ENCODE measurements at regions not wholly inside any gene's neighbourhood (a gene's known extent, or its start where the extent isn't known, plus 50 kb on each side); places are given as distances from the start of the nearest gene placed in this dataset.

DNA sequence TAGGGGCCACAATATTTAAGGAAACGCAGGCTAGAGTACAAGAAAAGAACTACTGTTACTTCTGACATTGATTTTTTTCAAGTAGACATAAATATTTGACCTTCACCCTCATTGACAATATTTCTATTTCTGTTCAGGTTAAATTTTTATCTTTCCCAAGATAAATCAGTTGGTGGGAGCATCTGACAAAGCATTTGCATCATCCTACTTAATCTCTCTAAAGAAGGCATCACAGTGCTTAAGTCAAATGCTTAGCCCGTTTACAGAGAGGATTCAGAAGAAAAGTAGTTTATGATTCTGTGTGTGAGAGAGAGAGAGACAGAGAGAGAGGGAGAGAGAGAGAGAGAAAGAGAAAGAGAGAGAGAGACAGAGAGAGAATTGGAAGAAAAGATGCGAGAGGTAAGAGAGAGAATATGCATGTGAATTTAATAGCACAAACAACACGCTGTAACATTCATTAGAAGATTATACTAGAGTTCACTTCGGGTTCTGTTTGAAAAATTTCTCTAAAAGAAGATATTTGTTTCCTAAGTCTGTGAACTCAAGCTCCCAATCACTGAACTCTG lies 1093.3 kb upstream of the CDH6 start:
- TF ChIP-seq, protein P1, sequence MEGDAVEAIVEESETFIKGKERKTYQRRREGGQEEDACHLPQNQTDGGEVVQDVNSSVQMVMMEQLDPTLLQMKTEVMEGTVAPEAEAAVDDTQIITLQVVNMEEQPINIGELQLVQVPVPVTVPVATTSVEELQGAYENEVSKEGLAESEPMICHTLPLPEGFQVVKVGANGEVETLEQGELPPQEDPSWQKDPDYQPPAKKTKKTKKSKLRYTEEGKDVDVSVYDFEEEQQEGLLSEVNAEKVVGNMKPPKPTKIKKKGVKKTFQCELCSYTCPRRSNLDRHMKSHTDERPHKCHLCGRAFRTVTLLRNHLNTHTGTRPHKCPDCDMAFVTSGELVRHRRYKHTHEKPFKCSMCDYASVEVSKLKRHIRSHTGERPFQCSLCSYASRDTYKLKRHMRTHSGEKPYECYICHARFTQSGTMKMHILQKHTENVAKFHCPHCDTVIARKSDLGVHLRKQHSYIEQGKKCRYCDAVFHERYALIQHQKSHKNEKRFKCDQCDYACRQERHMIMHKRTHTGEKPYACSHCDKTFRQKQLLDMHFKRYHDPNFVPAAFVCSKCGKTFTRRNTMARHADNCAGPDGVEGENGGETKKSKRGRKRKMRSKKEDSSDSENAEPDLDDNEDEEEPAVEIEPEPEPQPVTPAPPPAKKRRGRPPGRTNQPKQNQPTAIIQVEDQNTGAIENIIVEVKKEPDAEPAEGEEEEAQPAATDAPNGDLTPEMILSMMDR (IDR thresholded peaks at IDR 0.05): no peak

DNA sequence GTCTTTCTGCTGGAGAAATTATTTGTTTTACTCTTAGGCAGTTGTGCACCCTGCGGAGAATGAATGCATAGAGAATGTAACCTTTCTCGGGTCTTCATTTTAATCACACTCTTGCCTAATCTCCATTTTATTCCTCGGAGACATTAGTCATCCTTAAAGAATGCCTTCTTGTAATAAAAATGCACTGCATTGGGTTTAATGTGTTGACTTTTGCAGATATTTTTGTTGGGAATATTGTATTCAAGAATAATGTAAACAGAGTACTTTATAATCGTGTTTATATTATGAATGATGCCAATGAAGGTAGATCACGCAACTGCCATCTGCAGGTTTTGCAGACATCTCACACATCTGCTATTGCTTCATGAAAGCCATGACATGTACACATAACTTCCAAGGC lies 1093.9 kb upstream of the CDH6 start:
- TF ChIP-seq, protein P1 (IDR thresholded peaks at IDR 0.05): no peak
- DNase-seq (ENCODE audit: low spot score) (no peak), ATAC-seq (ENCODE audit: low FRiP score) (no peak)

More for the DNA sequence above, 1093.3 kb upstream of the CDH6 start:
- ATAC-seq (ENCODE audit: low FRiP score): no peak
- no peak for DNase-seq (ENCODE audit: low spot score)

DNA sequence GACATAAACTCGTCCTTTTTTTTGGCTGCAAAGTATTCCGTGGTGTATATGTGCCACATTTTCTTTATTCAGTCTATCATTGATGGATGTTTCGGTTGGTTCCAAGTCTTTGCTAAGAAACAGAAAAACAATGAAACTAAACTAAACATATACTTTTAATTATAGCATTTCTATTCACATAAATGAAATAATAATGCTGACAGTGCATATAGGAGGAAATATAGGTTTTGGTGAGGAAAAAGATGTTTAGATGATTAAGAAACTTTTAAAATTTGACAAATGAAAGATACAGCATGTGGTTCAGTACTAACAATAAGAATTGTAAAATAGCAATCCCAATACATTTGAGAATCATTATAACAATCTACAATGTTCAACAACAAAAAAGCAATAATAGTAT lies 1094.5 kb upstream of the CDH6 start:
- no peak for DNase-seq (ENCODE audit: low spot score)
- TF ChIP-seq, protein P1 (IDR thresholded peaks at IDR 0.05): no peak
- ATAC-seq (ENCODE audit: low FRiP score): no peak

DNA sequence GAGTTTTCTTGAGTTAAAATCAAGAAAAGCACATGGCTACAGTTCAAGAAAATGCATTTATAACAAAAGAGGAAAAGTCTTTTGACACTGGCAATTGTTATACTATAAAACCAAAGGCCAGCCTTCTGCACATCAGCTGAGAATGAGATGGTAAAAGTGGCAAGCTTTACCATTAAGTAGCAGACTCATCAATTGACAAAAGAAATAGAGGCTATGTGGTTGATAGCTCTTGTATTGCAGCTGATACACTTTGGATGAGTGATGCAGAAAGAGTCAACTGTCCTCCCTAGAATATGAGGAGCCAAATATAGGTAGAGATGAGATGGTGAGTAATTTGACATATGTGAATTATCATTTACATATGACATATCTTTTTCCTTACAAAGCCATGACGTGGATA lies 1100.9 kb upstream of the CDH6 start:
- DNase-seq (ENCODE audit: low spot score): no peak
- TF ChIP-seq, protein P1 (IDR thresholded peaks at IDR 0.05): no peak
- ATAC-seq (ENCODE audit: low FRiP score): no peak

DNA sequence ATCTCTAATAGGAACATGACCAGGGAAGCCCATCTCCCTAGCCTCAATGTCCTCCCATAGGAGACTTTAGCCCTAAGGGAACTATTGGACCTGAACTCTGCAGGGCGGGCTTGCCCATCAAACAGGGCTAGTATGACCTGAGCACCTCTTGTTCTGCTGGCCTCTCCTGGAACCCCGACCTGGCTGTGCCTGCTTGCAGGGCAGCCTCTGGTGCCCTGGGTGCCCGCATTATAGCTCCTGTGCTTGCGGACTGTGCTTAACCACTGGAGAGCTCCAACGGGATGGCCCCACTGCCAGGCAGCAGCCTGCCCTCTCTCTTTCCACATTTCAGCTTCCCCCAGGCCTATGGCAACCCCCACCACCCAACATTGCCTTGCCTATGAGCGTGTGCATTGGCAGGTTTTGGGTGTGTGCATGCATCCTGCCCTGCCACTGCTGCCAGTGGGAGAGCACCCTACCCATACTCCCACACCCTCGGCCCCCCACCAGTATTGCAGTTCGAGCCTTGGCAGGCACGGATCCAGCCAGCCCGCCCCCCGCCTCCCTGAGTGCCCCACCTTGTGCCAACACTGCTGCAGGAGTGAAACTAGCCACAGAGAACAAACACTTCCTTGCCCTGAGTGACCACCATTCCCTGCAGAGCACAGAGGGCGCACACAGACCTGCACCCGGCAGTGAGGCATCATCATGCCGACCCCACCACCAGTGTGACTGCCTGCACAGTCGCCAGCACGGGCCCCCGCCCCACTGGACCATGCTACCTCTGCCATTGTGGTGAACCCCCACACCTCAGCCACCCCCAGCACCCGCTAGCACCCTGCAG lies 1123.8 kb upstream of the CDH6 start:
- no peak for DNase-seq (ENCODE audit: low spot score)
- TF ChIP-seq, protein P1 (IDR thresholded peaks at IDR 0.05): no peak

DNA sequence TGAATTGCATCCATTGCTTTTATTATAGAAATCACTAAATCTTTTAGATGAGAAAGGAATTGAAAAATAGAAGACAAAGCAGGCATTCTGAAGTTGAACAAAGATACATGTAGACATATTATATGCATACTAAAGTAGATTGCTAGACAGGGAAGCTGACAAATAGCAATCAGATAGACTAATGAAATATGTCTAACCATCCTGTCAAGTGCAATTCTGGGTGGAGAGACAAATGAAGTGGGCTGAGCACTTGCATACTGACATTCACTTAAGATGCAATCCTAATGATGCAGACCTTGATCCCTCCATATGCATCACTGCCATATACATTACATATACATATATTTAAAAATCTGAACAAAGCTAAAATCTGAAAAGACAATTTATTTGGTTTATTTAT lies 1130.0 kb upstream of the CDH6 start:
- DNase-seq (ENCODE audit: low spot score) (no peak), ATAC-seq (ENCODE audit: low FRiP score) (no peak)
- TF ChIP-seq, protein P1 (IDR thresholded peaks at IDR 0.05): no peak

More for the DNA sequence above, 1123.8 kb upstream of the CDH6 start:
- no peak for ATAC-seq (ENCODE audit: low FRiP score)

DNA sequence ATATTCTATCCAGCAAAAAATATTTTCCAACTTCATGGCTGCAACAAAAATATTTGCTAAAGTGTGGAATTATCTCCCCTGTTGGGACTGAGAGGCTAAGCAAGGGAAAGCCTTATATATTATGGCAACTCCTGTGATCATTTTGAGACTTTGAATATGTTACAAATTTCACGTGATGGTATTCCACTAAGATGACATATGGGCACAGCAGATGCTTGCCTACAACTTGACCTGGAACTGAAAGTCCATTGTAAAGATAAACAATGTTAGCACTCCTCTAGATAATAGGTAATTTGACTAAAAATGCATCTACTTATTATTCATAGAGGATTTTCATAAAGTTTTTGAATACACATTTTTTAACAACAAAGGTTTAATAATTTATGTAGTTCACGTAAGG lies 1141.5 kb upstream of the CDH6 start:
- ATAC-seq (ENCODE audit: low FRiP score) (no peak), DNase-seq (ENCODE audit: low spot score) (no peak)
- TF ChIP-seq, protein P1 (IDR thresholded peaks at IDR 0.05): no peak
